NB4 (cell line): ENCODE measurements at regions not wholly inside any gene's neighbourhood (a gene's known extent, or its start where the extent isn't known, plus 50 kb on each side); places are given as distances from the start of the nearest gene placed in this dataset.

ENCODE experiments used
- CTCF ChIP-seq: IDR thresholded peaks from one replicate; pipeline ENCODE4 v1.5.1; 2012; ENCODE audit warnings: low read depth, low read length
- MAX ChIP-seq: IDR thresholded peaks from 2 replicates; pipeline ENCODE4 v1.6.1; 2011; ENCODE audit warnings: low read depth, low read length
- POLR2A ChIP-seq: IDR thresholded peaks from 2 replicates; pipeline ENCODE4 v1.6.1; 2011; ENCODE audit warnings: mild to moderate bottlenecking; ENCODE audit not compliant: insufficient read length; ENCODE audit errors: extremely low read depth

GRCh38 chr5:158155811-158156505, 297.0 kb upstream of the CLINT1 start:
- TF ChIP-seq CTCF: no peak
- TF ChIP-seq MAX: no peak
- TF ChIP-seq POLR2A: no peak
